MM.1S (cell line): ENCODE measurements at regions not wholly inside any gene's neighbourhood (a gene's known extent, or its start where the extent isn't known, plus 50 kb on each side); places are given as distances from the start of the nearest gene placed in this dataset.

Source experiments
- DNase-seq: peaks from one replicate; pipeline ENCODE4 v3.0.0-alpha.2; 2015
- H2AFZ ChIP-seq: fragments of 300-600 bp; sonication (generic); 2 replicates; pipeline ENCODE4 v1.6.0; 2016; ENCODE audit warnings: antibody characterized with exemption, low read length
- H3F3A ChIP-seq: fragments of 300-600 bp; sonication (generic); 2 replicates; pipeline ENCODE4 v1.6.1; 2016; ENCODE audit warnings: mild to moderate bottlenecking, antibody characterized with exemption, low read length, moderate library complexity, mixed read lengths; ENCODE audit not compliant: insufficient read depth
- H3K27ac ChIP-seq: fragments of 300-600 bp; sonication (generic); 2 replicates; pipeline ENCODE4 v1.5.1; 2016; ENCODE audit warnings: mild to moderate bottlenecking, low read length
- H3K27me3 ChIP-seq: fragments of 300-600 bp; sonication (generic); replicated peaks from 2 replicates; pipeline ENCODE4 v1.6.0; 2016; ENCODE audit warnings: low read length; ENCODE audit not compliant: insufficient read depth
- H3K36me3 ChIP-seq: fragments of 300-600 bp; sonication (generic); replicated peaks from 2 replicates; pipeline ENCODE4 v1.6.1; 2016; ENCODE audit warnings: mild to moderate bottlenecking, low read length, mixed read lengths; ENCODE audit not compliant: insufficient read depth
- H3K4me1 ChIP-seq: fragments of 300-600 bp; sonication (generic); 2 replicates; pipeline ENCODE4 v1.6.1; 2016; ENCODE audit warnings: low read length, mixed read lengths
- H3K4me2 ChIP-seq: fragments of 300-600 bp; sonication (generic); 2 replicates; pipeline ENCODE4 v1.6.0; 2016; ENCODE audit warnings: low read depth, low read length
- H3K4me3 ChIP-seq: fragments of 300-600 bp; sonication (generic); 2 replicates; pipeline ENCODE4 v1.5.1; 2016; ENCODE audit warnings: low read length, mixed read lengths
- H3K79me2 ChIP-seq: fragments of 300-600 bp; sonication (generic); 2 replicates; pipeline ENCODE4 v1.6.1; 2016; ENCODE audit warnings: mixed run types, low read length, mixed read lengths
- H3K9ac ChIP-seq: fragments of 300-600 bp; sonication (generic); 2 replicates; pipeline ENCODE4 v1.6.1; 2016; ENCODE audit warnings: low read length, mixed read lengths
- H3K9me2 ChIP-seq: fragments of 300-600 bp; sonication (generic); replicated peaks from 2 replicates; pipeline ENCODE4 v1.6.1; 2016; ENCODE audit warnings: mild to moderate bottlenecking, low read length, mixed read lengths; ENCODE audit not compliant: insufficient read depth
- H3K9me3 ChIP-seq: fragments of 300-600 bp; sonication (generic); replicated peaks from 2 replicates; pipeline ENCODE4 v1.6.1; 2016; ENCODE audit warnings: mild to moderate bottlenecking, low read length, mixed read lengths; ENCODE audit not compliant: insufficient read depth
- H4K20me1 ChIP-seq: fragments of 300-600 bp; sonication (generic); 2 replicates; pipeline ENCODE4 v1.6.1; 2016; ENCODE audit warnings: mild to moderate bottlenecking, low read length, moderate library complexity, mixed read lengths; ENCODE audit not compliant: insufficient read depth
- CTCF ChIP-seq: fragments of 300-600 bp; sonication (generic); IDR thresholded peaks from 2 replicates; pipeline ENCODE4 v1.5.1; 2016; ENCODE audit warnings: antibody characterized with exemption, low read length, mixed read lengths
- EZH2 ChIP-seq: fragments of 300-600 bp; sonication (generic); optimal IDR thresholded peaks from 2 replicates; pipeline ENCODE3; 2017; ENCODE audit warnings: low read depth, mild to moderate bottlenecking, antibody characterized with exemption, low read length, mixed read lengths
- EZH2phosphoT487 ChIP-seq: fragments of 300-600 bp; sonication (generic); IDR thresholded peaks from 2 replicates; pipeline ENCODE4 v1.6.1; 2018; ENCODE audit warnings: antibody characterized with exemption, low read length

- TF ChIP-seq EZH2 = no peak
- peak; percentile 69 for TF ChIP-seq CTCF
- no peak for TF ChIP-seq EZH2phosphoT487
- Histone ChIP-seq H4K20me1 (no peaks in the 10 kb centered on the region), H3F3A (peaks cover 6% of the 10 kb centered on the region; the same call in 1 of the 2 replicates), H3K36me3 (no peaks in the 10 kb centered on the region), H3K9me2 (no peaks in the 10 kb centered on the region), H3K9me3 (no peaks in the 10 kb centered on the region), H3K79me2 (no peaks in the 10 kb centered on the region), H2AFZ (peak overlapping the region; percentile 71), H3K27ac (peak overlapping the region; percentile 92), H3K27me3 (no peaks in the 10 kb centered on the region), H3K4me3 (peak overlapping the region; percentile 43), H3K9ac (peak overlapping the region; percentile 64), H3K4me2 (peak overlapping the region; percentile 74), H3K4me1 (peaks cover 12% of the 10 kb centered on the region)
- DNase-seq = peak; percentile 75
Measured at GRCh38 chr14:21723431-21724045, 49.9 kb upstream of the OR4E1 start.
